Keratinocyte (primary cell): ENCODE measurements at regions not wholly inside any gene's neighbourhood (a gene's known extent, or its start where the extent isn't known, plus 50 kb on each side); places are given as distances from the start of the nearest gene placed in this dataset.

Source experiments
- CTCF ChIP-seq, 3 experiments: IDR thresholded peaks in 1 of 3; conservative IDR thresholded peaks in 1 of 3; optimal IDR thresholded peaks in 1 of 3; 2 replicates in 2 of 3; 3 replicates in 1 of 3; pipeline versions ENCODE3 to v1.5.1; 2011; ENCODE audit warnings: low read length in 3 of 3, mild to moderate bottlenecking in 3 of 3, moderate library complexity in 2 of 3, control low read depth in 1 of 3, inconsistent platforms in 1 of 3; ENCODE audit not compliant: insufficient read depth in 2 of 3; ENCODE audit errors: extremely low read depth in 1 of 3
- EZH2 ChIP-seq: IDR thresholded peaks from one replicate; pipeline ENCODE4 v1.6.1; 2012; ENCODE audit warnings: inconsistent platforms, mild to moderate bottlenecking, low read length, moderate library complexity

GRCh38 chr21:35438643-35439404 is 389.7 kb upstream of the RUNX1 start:
- no peak for TF ChIP-seq CTCF (optimal IDR thresholded peaks at IDR 0.05 in 1 of 3, IDR thresholded peaks at IDR 0.05 in 1 of 3, conservative IDR thresholded peaks at IDR 0.05 in 1 of 3; ENCODE audit: extremely low read depth in 1 of 3, insufficient read depth in 2 of 3, low read length in 3 of 3)
- no peak for TF ChIP-seq EZH2
